GM23248 (cell line): ENCODE measurements at regions not wholly inside any gene's neighbourhood (a gene's known extent, or its start where the extent isn't known, plus 50 kb on each side); places are given as distances from the start of the nearest gene placed in this dataset.

ENCODE experiments used
- EZH2 ChIP-seq: fragments of 200-600 bp; sonication (generic); IDR thresholded peaks from 2 replicates; pipeline ENCODE4 v1.6.1; 2018; ENCODE audit warnings: antibody characterized with exemption, mild to moderate bottlenecking; ENCODE audit not compliant: insufficient read depth, poor library complexity, severe bottlenecking
- EZH2phosphoT487 ChIP-seq: fragments of 200-600 bp; sonication (generic); IDR thresholded peaks from 2 replicates; pipeline ENCODE4 v1.6.1; 2018; ENCODE audit warnings: antibody characterized with exemption, moderate library complexity, mild to moderate bottlenecking, low read depth; ENCODE audit not compliant: insufficient read depth

GRCh38 chr9:22198681-22199080, 189.6 kb upstream of the CDKN2B start:
- TF ChIP-seq EZH2 (no peak), EZH2phosphoT487 (no peak)
